SH-SY5Y (cell line): ENCODE measurements at regions not wholly inside any gene's neighbourhood (a gene's known extent, or its start where the extent isn't known, plus 50 kb on each side); places are given as distances from the start of the nearest gene placed in this dataset.

ENCODE experiments used
- GATA2 ChIP-seq: IDR thresholded peaks from 2 replicates; pipeline ENCODE4 v1.6.1; 2011; ENCODE audit warnings: mild to moderate bottlenecking, low read depth, low read length
- GATA3 ChIP-seq: IDR thresholded peaks from 2 replicates; pipeline ENCODE4 v1.6.1; 2011; ENCODE audit warnings: low read depth, mild to moderate bottlenecking, low read length, moderate library complexity

DNA sequence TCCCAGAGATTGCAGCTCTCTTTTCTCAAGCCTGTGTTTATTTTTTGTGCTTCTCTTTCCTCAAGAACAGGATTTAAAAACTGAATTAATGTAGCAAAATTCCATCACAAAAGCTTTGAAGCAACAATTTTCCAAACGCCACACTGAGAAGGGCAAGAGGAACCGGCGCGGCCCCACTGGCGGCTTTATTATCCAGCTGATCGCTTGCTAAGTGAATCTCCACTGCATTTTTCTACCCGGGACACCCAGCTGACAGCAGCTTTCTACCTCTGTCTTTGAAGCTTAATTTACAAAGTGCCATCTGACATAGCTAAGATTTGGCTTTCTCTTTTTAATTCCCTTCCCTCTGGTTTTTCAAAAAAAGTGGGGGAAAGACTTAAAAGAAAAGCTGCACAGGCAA, 369.3 kb upstream of the C1orf174 start:
- TF ChIP-seq GATA2 (no peak), GATA3 (no peak)
